DOHH2 (cell line): ENCODE measurements at regions not wholly inside any gene's neighbourhood (a gene's known extent, or its start where the extent isn't known, plus 50 kb on each side); places are given as distances from the start of the nearest gene placed in this dataset.

Experiments used
- EZH2phosphoT487 ChIP-seq: fragments of 200-600 bp; sonication (generic); IDR thresholded peaks from 2 replicates; pipeline ENCODE4 v1.6.1; 2017; ENCODE audit warnings: borderline replicate concordance, mild to moderate bottlenecking, antibody characterized with exemption, low read length, moderate library complexity, mixed read lengths
- TF ChIP-seq, protein P1 (sequence below): fragments of 200-600 bp; sonication (generic); IDR thresholded peaks from one replicate; pipeline ENCODE4 v1.5.1; 2014; ENCODE audit warnings: antibody characterized with exemption, mild to moderate bottlenecking, low read depth, low read length; ENCODE audit not compliant: poor library complexity, severe bottlenecking

DNA sequence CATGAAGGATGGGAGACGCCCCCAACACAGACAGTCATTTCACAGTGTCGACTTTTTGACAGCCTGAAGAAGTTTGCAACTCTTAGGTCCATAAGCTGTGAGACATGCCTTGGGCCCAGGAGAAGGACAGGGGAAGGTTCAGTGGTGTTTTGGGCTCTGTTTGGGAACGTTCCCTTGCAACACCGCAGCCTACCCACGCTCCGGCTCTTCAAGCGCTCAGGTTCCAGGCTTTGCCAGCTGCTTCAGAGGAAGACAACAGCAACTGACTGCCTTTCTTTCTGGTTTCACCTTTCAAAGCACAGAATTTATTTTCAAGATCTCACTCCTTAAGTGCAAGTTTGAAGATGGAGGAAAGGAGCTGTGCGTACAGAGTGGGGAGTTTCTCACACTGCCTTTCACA is 575.8 kb upstream of the B3GAT1 start:
- TF ChIP-seq, protein P1, sequence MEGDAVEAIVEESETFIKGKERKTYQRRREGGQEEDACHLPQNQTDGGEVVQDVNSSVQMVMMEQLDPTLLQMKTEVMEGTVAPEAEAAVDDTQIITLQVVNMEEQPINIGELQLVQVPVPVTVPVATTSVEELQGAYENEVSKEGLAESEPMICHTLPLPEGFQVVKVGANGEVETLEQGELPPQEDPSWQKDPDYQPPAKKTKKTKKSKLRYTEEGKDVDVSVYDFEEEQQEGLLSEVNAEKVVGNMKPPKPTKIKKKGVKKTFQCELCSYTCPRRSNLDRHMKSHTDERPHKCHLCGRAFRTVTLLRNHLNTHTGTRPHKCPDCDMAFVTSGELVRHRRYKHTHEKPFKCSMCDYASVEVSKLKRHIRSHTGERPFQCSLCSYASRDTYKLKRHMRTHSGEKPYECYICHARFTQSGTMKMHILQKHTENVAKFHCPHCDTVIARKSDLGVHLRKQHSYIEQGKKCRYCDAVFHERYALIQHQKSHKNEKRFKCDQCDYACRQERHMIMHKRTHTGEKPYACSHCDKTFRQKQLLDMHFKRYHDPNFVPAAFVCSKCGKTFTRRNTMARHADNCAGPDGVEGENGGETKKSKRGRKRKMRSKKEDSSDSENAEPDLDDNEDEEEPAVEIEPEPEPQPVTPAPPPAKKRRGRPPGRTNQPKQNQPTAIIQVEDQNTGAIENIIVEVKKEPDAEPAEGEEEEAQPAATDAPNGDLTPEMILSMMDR: no peak
- TF ChIP-seq EZH2phosphoT487: no peak
